Right cardiac atrium (tissue), 5 donors: ENCODE measurements at regions not wholly inside any gene's neighbourhood (a gene's known extent, or its start where the extent isn't known, plus 50 kb on each side); places are given as distances from the start of the nearest gene placed in this dataset.
"Not testable (repeated sequence)": the region's sequence is repeated elsewhere in the genome, so short reads cannot be mapped to it uniquely, and the experiment has no call there.

Source experiments
- ATAC-seq, 2 donors: fragments of 200-7000 bp; cut with Tn5 transposase; one replicate each; pipeline versions ENCODE4 v1.8.0 to v1.9.1; 2020; ENCODE audit warnings: moderate library complexity in 2 of 2, mild to moderate bottlenecking in 1 of 2
- DNase-seq, 3 donors: peaks; one replicate each; pipeline ENCODE4 v3.0.0-alpha.2; 2020
- H3K27ac ChIP-seq: one replicate; pipeline ENCODE4 v1.5.1; 2013; ENCODE audit warnings: mild to moderate bottlenecking, low read length, control low read depth, moderate library complexity
- H3K27me3 ChIP-seq: one replicate; pipeline ENCODE4 v1.6.1; 2013; ENCODE audit not compliant: control insufficient read depth, insufficient read depth
- H3K4me1 ChIP-seq: one replicate; pipeline ENCODE4 v1.6.1; 2013; ENCODE audit warnings: low read length; ENCODE audit not compliant: control insufficient read depth, insufficient read depth
- H3K4me3 ChIP-seq: one replicate; pipeline ENCODE4 v1.5.1; 2013; ENCODE audit warnings: low read length, control low read depth
- H3K9me3 ChIP-seq: one replicate; pipeline ENCODE4 v1.6.1; 2013; ENCODE audit warnings: low read length; ENCODE audit not compliant: control insufficient read depth
- WGBS: extraction: QIAGEN DNeasy Blood & Tissue Kit; methylation state at CpG from one replicate; pipeline ENCODE4 v1.1.7; 2013; 5-methylcytosine and 5-hydroxymethylcytosine counted together
- intact Hi-C, 4 donors: fragments of 100-400 bp; cut with DNase I; formaldehyde crosslinking; loops; one replicate each; pipeline versions ENCODE4 v1.11.0 to v1.14.0; 2022 to 2023
- donor health status: healthy with polysubstance abuse.
- donor health status: DM: no; HTN: yes; CAD: no.
- donor health status: DM: no; HTN: no; CAD: no.
- donor health status: DM: no; HTN: yes; CAD: no; lungs with severe emphysema.
- donor health status: DM: yes; HTN: yes; CAD: no.

- Histone ChIP-seq H3K4me3 (no peak overlapping the region), H3K27ac (no peak overlapping the region), H3K9me3 (no peaks in the 10 kb centered on the region), H3K27me3 (no peaks in the 10 kb centered on the region), H3K4me1 (no peaks in the 10 kb centered on the region)
- intact Hi-C loops: loop anchor here in 1 of 4 donors (5.0 kb wide), 1 partner anchor 179 kb away; no protein-coding TSS in a partner anchor
- WGBS: 74% methylated on average over 4 of the region's 4 CpGs
- no peak for DNase-seq
- no peak for ATAC-seq
Observed at GRCh38 chr6:15943423-15943822, 185.5 kb upstream of the MYLIP start.

- intact Hi-C loops: loop anchor here in 1 of 4 donors (5.0 kb wide), 1 partner anchor 181 kb away; no protein-coding TSS in a partner anchor
- Histone ChIP-seq H3K9me3 (no peaks in the 10 kb centered on the region), H3K4me1 (no peaks in the 10 kb centered on the region), H3K27ac (no peak overlapping the region), H3K4me3 (no peak overlapping the region), H3K27me3 (no peaks in the 10 kb centered on the region)
- WGBS: 91% methylated on average over 2 of the region's 2 CpGs
- DNase-seq: no peak
- no peak for ATAC-seq
Observed at GRCh38 chr6:15941168-15941567, 187.7 kb upstream of the MYLIP start.

GRCh38 chr6:15938107-15938506 is 190.8 kb upstream of the MYLIP start:
- DNase-seq (no peak), ATAC-seq (no peak)
- intact Hi-C loops: no loop called here
- Histone ChIP-seq H3K27ac (no peak overlapping the region), H3K27me3 (no peaks in the 10 kb centered on the region), H3K9me3 (no peaks in the 10 kb centered on the region), H3K4me3 (no peak overlapping the region), H3K4me1 (no peaks in the 10 kb centered on the region)
- 87% methylated on average over 3 of the region's 3 CpGs for WGBS

GRCh38 chr6:15937602-15938001 is 191.3 kb upstream of the MYLIP start:
- Histone ChIP-seq H3K27ac (no peak overlapping the region), H3K4me3 (no peak overlapping the region), H3K27me3 (no peaks in the 10 kb centered on the region), H3K9me3 (no peaks in the 10 kb centered on the region), H3K4me1 (no peaks in the 10 kb centered on the region)
- intact Hi-C loops: no loop called here
- WGBS: 97% methylated on average over 3 of the region's 3 CpGs
- DNase-seq: no peak
- no peak for ATAC-seq

DNA sequence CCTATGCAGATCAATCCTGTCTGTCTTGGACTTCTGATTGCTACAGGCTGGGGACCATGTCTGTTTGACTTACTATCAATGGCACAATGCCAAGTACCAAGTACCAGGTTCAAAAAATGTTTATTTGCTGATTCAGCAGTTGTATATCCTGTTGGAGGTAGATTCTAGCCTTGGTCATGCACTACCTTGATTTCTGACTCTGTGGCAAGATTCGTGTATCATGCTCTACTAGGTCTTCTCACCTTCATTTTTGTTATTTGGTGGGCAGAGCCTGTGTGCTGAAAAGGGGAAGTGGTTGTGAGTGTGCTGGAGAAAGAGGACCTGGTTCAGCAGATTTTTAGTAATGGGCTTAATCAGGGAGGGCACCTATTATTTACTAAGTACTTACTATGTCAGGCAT is 192.4 kb upstream of the MYLIP start:
- no peaks in the 10 kb centered on the region for H3K4me1 ChIP-seq
- H3K4me3 ChIP-seq: no peak overlapping the region
- no peaks in the 10 kb centered on the region for H3K9me3 ChIP-seq
- H3K27me3 ChIP-seq: no peaks in the 10 kb centered on the region
- DNase-seq (no peak), ATAC-seq (no peak)
- H3K27ac ChIP-seq: no peak overlapping the region
- intact Hi-C loops: no loop called here
- WGBS: 67% methylated on average over 1 of the region's 1 CpG

- intact Hi-C loops: no loop called here
- WGBS: 95% methylated on average over 1 of the region's 1 CpG
- no peak for DNase-seq
- Histone ChIP-seq H3K27ac (no peak overlapping the region), H3K9me3 (no peaks in the 10 kb centered on the region), H3K4me3 (no peak overlapping the region), H3K4me1 (no peaks in the 10 kb centered on the region), H3K27me3 (no peaks in the 10 kb centered on the region)
- ATAC-seq: no peak
Observed at GRCh38 chr6:15935661-15936060, 193.2 kb upstream of the MYLIP start.

- intact Hi-C loops: not testable (repeated sequence)
Observed at GRCh38 chr6:15931697-15932096, 197.2 kb upstream of the MYLIP start.

DNA sequence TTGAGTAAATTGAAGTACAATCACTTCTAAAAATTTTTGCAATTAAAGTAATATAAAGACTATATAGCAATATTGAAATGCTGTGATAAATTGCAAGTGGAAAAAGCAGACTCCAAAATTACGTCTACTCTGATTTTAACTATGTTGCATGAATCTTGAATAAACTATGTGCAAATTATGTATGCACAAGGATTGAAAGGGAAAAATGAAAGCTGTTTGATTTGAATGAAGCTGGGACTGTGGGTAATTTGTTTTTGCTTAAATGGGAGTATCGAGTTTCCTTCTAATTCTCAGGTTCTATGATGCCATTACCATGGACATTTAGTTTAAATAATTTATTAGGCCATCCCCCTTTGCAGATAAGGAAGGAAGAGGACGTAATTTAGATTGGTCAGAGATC is 198.7 kb upstream of the MYLIP start:
- no peak overlapping the region for H3K27ac ChIP-seq
- no peaks in the 10 kb centered on the region for H3K27me3 ChIP-seq
- H3K4me3 ChIP-seq: no peak overlapping the region
- intact Hi-C loops: no loop called here
- no peaks in the 10 kb centered on the region for H3K9me3 ChIP-seq
- WGBS: 84% methylated on average over 3 of the region's 3 CpGs
- DNase-seq (no peak), ATAC-seq (no peak)
- H3K4me1 ChIP-seq: peaks cover 2% of the 10 kb centered on the region

More at GRCh38 chr6:15931697-15932096, 197.2 kb upstream of the MYLIP start:
- not testable (repeated sequence) for H3K4me3 ChIP-seq, DNase-seq, H3K27ac ChIP-seq, ATAC-seq, H3K27me3 ChIP-seq, H3K9me3 ChIP-seq, H3K4me1 ChIP-seq
- 91% methylated on average over 6 of the region's 6 CpGs for WGBS

GRCh38 chr6:15929685-15930084 is 199.2 kb upstream of the MYLIP start:
- Histone ChIP-seq H3K9me3 (no peaks in the 10 kb centered on the region), H3K27ac (no peak overlapping the region), H3K4me3 (no peak overlapping the region), H3K4me1 (peaks cover 2% of the 10 kb centered on the region), H3K27me3 (no peaks in the 10 kb centered on the region)
- 71% methylated on average over 1 of the region's 1 CpG for WGBS
- intact Hi-C loops: no loop called here
- DNase-seq (no peak), ATAC-seq (no peak)

DNA sequence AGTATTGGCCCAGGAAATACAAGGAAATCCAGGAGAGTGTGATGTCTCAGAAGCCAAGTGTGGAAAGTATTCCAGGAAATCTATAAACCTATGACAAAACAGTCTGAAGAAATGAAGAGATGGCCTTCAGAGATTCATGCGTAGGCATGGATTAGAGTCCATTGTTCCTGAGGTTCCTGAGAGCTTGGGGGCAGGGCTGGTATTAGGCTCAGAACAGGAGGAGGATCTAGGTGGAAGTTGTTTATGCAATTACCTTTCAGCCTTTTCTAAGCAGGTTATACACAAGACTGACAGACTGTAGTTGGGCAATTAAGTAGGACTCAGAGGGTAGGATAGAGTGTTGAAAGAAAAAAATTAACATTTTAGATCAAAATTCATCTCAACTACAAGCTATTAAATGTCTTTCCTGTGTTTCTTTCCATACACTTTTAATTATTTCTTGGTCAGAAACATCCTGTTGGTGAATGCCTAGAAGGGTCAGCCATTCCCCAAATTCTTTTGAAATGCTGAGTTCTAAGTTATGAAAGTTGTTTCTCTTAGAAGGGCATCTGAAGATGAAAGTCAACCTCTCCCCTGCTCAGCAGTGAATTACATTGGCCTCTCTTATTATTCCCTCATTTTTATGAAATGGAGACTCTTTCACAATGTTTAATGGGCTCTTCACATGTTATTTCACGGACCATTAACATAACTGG is 201.2 kb upstream of the MYLIP start:
- 95% methylated on average over 2 of the region's 2 CpGs for WGBS
- intact Hi-C loops: no loop called here
- no peak for ATAC-seq

DNA sequence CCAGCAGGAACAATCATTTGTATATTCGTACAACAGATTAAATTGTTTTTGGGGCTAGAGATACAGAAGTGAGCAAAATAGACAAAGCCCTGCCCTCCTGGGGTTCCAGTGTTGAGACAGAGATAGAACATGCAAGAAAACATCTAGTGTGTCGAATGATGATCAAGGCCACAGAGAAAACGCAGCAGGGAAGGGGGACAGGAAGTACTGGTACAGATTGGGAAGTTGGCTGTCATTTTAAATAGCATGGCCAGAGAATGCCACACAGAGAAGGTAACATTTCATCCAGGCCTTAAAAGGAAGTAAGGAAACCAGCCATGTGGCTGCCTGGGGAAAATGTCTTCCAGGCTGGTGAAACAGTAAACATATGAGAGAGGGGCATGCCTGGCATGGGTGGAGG is 202.6 kb upstream of the MYLIP start:
- Histone ChIP-seq H3K4me1 (peaks cover 2% of the 10 kb centered on the region), H3K4me3 (no peak overlapping the region), H3K9me3 (no peaks in the 10 kb centered on the region), H3K27ac (no peak overlapping the region), H3K27me3 (no peaks in the 10 kb centered on the region)
- WGBS: 39% methylated on average over 3 of the region's 3 CpGs
- ATAC-seq: peak in 1 of 2 donors; percentile 51
- intact Hi-C loops: no loop called here
- peak in 1 of 3 donors; percentile 22 for DNase-seq

More for the DNA sequence above, 201.2 kb upstream of the MYLIP start:
- no peak for DNase-seq
- Histone ChIP-seq H3K4me1 (peaks cover 2% of the 10 kb centered on the region), H3K4me3 (no peak overlapping the region), H3K27me3 (no peaks in the 10 kb centered on the region), H3K9me3 (no peaks in the 10 kb centered on the region), H3K27ac (no peak overlapping the region)

DNA sequence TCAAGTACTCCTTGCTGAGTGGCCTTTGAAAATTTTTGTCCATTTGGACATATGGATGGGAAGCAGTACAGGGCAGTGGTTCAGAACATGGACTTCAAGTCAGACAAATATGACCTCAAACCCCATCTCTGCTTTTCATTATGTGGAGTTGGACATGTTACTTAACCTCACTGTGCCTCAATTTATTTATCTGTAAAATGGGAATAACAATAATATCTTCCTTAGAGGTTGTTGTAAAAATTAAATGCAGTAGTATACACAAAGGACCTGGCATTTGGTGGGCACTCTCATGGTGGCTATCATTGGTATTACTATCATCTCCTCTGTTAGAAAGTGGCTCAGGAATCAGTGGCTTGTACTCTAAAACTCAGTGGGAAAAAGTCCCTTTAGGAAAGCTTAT is 204.0 kb upstream of the MYLIP start:
- H3K27me3 ChIP-seq: no peaks in the 10 kb centered on the region
- ATAC-seq (no peak), DNase-seq (no peak)
- peaks cover 2% of the 10 kb centered on the region for H3K4me1 ChIP-seq
- intact Hi-C loops: no loop called here
- H3K27ac ChIP-seq: no peak overlapping the region
- H3K9me3 ChIP-seq: no peaks in the 10 kb centered on the region
- H3K4me3 ChIP-seq: no peak overlapping the region
